Effector memory CD4-positive, alpha-beta T cell (primary cell): ENCODE measurements at regions not wholly inside any gene's neighbourhood (a gene's known extent, or its start where the extent isn't known, plus 50 kb on each side); places are given as distances from the start of the nearest gene placed in this dataset.

Experiments used
- DNase-seq, 3 donors: peaks; one replicate each; pipeline ENCODE4 v3.0.0-alpha.2; 2020
- H3K27ac ChIP-seq: 2 replicates; pipeline ENCODE4 v1.7.0; 2013; ENCODE audit warnings: mild to moderate bottlenecking, low read length, moderate library complexity; ENCODE audit not compliant: insufficient read depth, poor library complexity, severe bottlenecking
- H3K27me3 ChIP-seq: replicated peaks from 2 replicates; pipeline ENCODE4 v1.7.0; 2013; ENCODE audit warnings: mild to moderate bottlenecking, low read length; ENCODE audit not compliant: insufficient read depth, control insufficient read depth, poor library complexity, severe bottlenecking
- H3K36me3 ChIP-seq: 2 replicates; pipeline ENCODE4 v1.7.0; 2013; ENCODE audit warnings: mild to moderate bottlenecking, low read length, moderate library complexity; ENCODE audit not compliant: control insufficient read depth, insufficient read depth
- H3K4me1 ChIP-seq: 2 replicates; pipeline ENCODE4 v1.7.0; 2013; ENCODE audit warnings: low read length, mild to moderate bottlenecking; ENCODE audit not compliant: control insufficient read depth, insufficient read depth, poor library complexity, severe bottlenecking
- H3K4me3 ChIP-seq: 2 replicates; pipeline ENCODE4 v1.7.0; 2013; ENCODE audit warnings: low read length, low read depth, mild to moderate bottlenecking; ENCODE audit not compliant: insufficient read depth, poor library complexity, severe bottlenecking
- H3K9me3 ChIP-seq: 2 replicates; pipeline ENCODE4 v1.7.0; 2013; ENCODE audit warnings: mild to moderate bottlenecking, low read length, moderate library complexity; ENCODE audit not compliant: control insufficient read depth

DNA sequence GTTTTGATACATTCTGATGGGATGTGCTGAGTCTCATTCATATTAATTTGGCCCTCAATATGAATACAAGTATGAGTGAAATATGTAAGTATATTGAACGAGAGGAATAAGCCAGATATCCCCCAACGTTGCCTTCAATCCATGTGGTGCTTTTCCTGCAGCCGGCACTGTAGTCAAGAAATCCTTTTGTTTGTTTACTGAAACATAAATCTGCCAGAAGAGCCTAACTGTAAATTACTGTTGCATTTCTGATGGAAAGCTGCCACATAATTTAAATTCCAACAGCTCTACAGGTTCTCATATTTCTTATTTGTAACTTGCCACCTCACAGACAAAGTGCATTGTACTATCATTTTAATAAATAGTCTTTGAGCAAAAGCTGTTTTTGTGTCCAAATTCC, 314.0 kb downstream of the KBTBD8 start:
- Histone ChIP-seq H3K27ac (no peak overlapping the region), H3K9me3 (no peaks in the 10 kb centered on the region), H3K36me3 (no peaks in the 10 kb centered on the region), H3K4me1 (no peaks in the 10 kb centered on the region), H3K27me3 (no peaks in the 10 kb centered on the region), H3K4me3 (no peak overlapping the region)
- DNase-seq: no peak

DNA sequence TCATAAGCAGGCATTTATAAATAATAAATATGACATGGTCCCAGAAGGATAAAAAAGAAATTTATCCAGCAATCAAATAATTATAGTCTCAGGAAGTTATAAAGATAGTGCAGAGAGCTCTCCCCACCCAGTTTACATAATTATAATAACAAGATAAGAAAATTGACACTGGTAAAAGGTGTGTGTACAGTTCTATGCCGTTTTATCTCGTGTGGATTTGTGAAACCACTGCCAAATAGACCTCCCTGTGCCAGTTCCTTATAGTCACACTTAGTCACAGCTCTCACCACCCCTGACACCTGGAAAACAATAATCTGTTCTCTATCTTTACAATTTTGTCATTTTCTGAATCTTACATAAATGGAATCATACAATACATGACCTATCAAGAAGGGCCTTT, 320.1 kb downstream of the KBTBD8 start:
- Histone ChIP-seq H3K36me3 (no peaks in the 10 kb centered on the region), H3K9me3 (no peaks in the 10 kb centered on the region), H3K4me3 (no peak overlapping the region), H3K4me1 (no peaks in the 10 kb centered on the region), H3K27ac (no peak overlapping the region), H3K27me3 (no peaks in the 10 kb centered on the region)
- DNase-seq: no peak

DNA sequence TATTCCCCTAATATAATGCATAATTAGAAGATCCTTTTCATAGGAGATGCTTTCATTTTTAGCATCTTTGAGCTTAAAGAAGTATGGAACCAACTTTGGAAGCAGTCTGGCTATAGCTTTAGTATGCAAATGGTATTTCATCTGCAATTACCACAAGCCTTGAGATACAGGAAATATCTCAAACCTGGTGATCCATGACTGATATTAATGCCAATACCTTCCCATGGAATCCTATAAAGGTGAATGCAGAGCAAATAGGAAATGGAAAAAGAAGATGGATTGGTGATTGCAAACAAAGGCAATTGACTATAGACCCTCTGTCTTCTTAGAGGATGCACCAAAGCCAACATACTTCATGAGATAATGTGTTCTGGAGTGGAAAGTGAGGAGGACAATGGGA, 326.4 kb downstream of the KBTBD8 start:
- Histone ChIP-seq H3K27ac (no peak overlapping the region), H3K36me3 (no peaks in the 10 kb centered on the region), H3K4me1 (no peaks in the 10 kb centered on the region), H3K27me3 (no peaks in the 10 kb centered on the region), H3K4me3 (no peak overlapping the region), H3K9me3 (no peaks in the 10 kb centered on the region)
- DNase-seq: no peak
